Neural progenitor cell (in vitro differentiated cells): ENCODE measurements at regions not wholly inside any gene's neighbourhood (a gene's known extent, or its start where the extent isn't known, plus 50 kb on each side); places are given as distances from the start of the nearest gene placed in this dataset.

Source experiments
- CTCF ChIP-seq: fragments of 200-600 bp; sonication (generic); IDR thresholded peaks from 2 replicates; pipeline ENCODE4 v1.5.1; 2017; ENCODE audit warnings: antibody characterized with exemption, mild to moderate bottlenecking
- EZH2 ChIP-seq: fragments of 200-600 bp; sonication (generic); IDR thresholded peaks from 2 replicates; pipeline ENCODE4 v1.6.1; 2017; ENCODE audit warnings: antibody characterized with exemption, mild to moderate bottlenecking, moderate library complexity
- EZH2phosphoT487 ChIP-seq: fragments of 200-600 bp; sonication (generic); IDR thresholded peaks from 2 replicates; pipeline ENCODE4 v1.6.1; 2017; ENCODE audit warnings: antibody characterized with exemption

- TF ChIP-seq CTCF (no peak), EZH2 (no peak), EZH2phosphoT487 (no peak)
These were observed 413.9 kb downstream of the KLF12 start for GRCh38 chr13:73720216-73720840.
